NCI-H2227 treated with DMSO at 0.1 percent for 48 hours (cell line): ENCODE measurements at regions not wholly inside any gene's neighbourhood (a gene's known extent, or its start where the extent isn't known, plus 50 kb on each side); places are given as distances from the start of the nearest gene placed in this dataset.

Experiments
- DNase-seq: peaks from one replicate; lab custom pipeline; 2025; lab: John Stamatoyannopoulos, UW

GRCh38 chr14:55500219-55500701, 59.8 kb upstream of the TBPL2 start:
- no peak for DNase-seq

GRCh38 chr14:55500708-55501107, 60.3 kb upstream of the TBPL2 start:
- DNase-seq, result no peak

GRCh38 chr14:55502746-55503284, 62.4 kb upstream of the TBPL2 start:
- DNase-seq, result no peak

GRCh38 chr14:55505846-55506245, 65.4 kb upstream of the TBPL2 start:
- no peak for DNase-seq

GRCh38 chr14:55508676-55509075, 68.3 kb upstream of the TBPL2 start:
- no peak for DNase-seq

GRCh38 chr14:55512421-55512820, 67.6 kb upstream of the KTN1 start:
- no peak for DNase-seq

GRCh38 chr14:55513491-55513890, 66.5 kb upstream of the KTN1 start:
- no peak for DNase-seq

GRCh38 chr14:55514819-55515490, 65.1 kb upstream of the KTN1 start:
- peak; percentile 22 for DNase-seq

GRCh38 chr14:55516776-55517175, 63.2 kb upstream of the KTN1 start:
- no peak for DNase-seq

GRCh38 chr14:55518391-55518790, 61.6 kb upstream of the KTN1 start:
- DNase-seq, result no peak

GRCh38 chr14:55519473-55520080, 60.4 kb upstream of the KTN1 start:
- no peak for DNase-seq

GRCh38 chr14:55523321-55523720, 56.7 kb upstream of the KTN1 start:
- no peak for DNase-seq
